Transverse colon (tissue), 3 donors: ENCODE measurements at regions not wholly inside any gene's neighbourhood (a gene's known extent, or its start where the extent isn't known, plus 50 kb on each side); places are given as distances from the start of the nearest gene placed in this dataset.

Source experiments
- CTCF ChIP-seq, 5 experiments: fragments of 200-600 bp in 3 of 5; fragments of 450-650 bp in 2 of 5; sonication (generic) in 3 of 5; IDR thresholded peaks; 1 replicate in 2 of 5; 2 replicates in 3 of 5; pipeline ENCODE4 v1.5.1; 2016 to 2017; ENCODE audit warnings: antibody characterized with exemption in 5 of 5, inconsistent platforms in 3 of 5, mild to moderate bottlenecking in 2 of 5, moderate library complexity in 1 of 5
- EP300 ChIP-seq: sonication (generic); formaldehyde crosslinking; IDR thresholded peaks from one replicate; pipeline ENCODE4 v1.6.1; 2017; ENCODE audit warnings: antibody characterized with exemption, low read depth
- POLR2A ChIP-seq: fragments of 450-650 bp; IDR thresholded peaks from one replicate; pipeline ENCODE4 v1.6.1; 2016; ENCODE audit warnings: antibody characterized with exemption, mild to moderate bottlenecking, moderate library complexity

GRCh38 chr22:19632668-19633148 lies 81.6 kb upstream of the SEPTIN5 start:
- no peak for TF ChIP-seq CTCF (IDR thresholded peaks at IDR 0.05)
- no peak for TF ChIP-seq EP300
- no peak for TF ChIP-seq POLR2A
